Right lobe of liver (tissue), 4 donors: ENCODE measurements at regions not wholly inside any gene's neighbourhood (a gene's known extent, or its start where the extent isn't known, plus 50 kb on each side); places are given as distances from the start of the nearest gene placed in this dataset.

Source experiments
- POLR2A ChIP-seq: fragments of 450-650 bp; IDR thresholded peaks from one replicate; pipeline ENCODE4 v1.6.1; 2017; ENCODE audit warnings: antibody characterized with exemption, mild to moderate bottlenecking
- TF ChIP-seq, protein P1 (sequence below), 4 donors: fragments of 200-600 bp in 3 of 4; fragments of 450-650 bp in 1 of 4; IDR thresholded peaks; one replicate each; pipeline versions ENCODE4 v1.5.1 to v1.8.0; 2016 to 2022; ENCODE audit warnings: antibody characterized with exemption in 4 of 4, mild to moderate bottlenecking in 2 of 4
- donor health status: DM: no; HTN: no; CAD: no.
- donor health status: DM: no; HTN: no; CAD: no.
- donor health status: DM: no; HTN: yes; CAD: no.

DNA sequence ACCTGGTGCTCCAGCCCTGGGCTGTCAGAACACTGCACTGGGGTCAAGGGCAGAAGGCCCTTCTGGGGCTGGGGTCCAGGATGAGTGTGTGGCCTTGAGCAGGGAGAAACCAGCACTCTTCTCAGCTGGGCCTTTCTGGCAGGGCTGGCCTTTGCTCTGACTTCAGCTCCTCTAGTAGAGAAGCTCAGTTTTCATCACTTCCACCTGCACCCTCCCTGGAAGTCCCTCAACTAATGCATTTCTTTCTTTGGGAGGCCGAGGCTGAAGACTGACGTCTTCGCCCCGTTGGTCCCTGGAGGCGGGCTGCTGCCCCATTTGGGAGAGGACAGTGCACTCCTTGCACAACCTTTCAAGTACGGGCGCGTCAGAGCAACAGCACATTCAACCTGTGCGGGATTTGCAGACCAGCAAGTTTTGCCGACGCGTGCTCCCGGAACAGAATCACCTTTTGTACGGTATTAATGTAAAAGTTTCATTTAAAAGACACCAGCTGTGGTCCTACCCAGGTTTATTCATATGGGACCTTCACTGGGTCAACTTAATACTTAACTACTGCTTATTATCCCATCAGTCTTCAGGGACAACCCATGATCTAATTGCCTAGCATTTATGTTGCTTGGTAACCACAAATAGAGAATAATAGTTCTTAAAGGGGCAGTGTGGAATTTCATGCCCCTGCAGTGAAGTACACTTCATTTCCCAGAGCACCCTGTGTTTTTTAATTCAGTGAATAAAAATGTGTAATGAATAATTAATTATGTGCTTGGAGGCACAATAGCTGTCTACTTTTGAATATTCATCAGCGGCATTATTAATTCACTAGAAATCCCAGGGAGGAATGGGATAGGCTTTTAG lies 134.8 kb upstream of the VRK1 start:
- no peak for TF ChIP-seq POLR2A
- TF ChIP-seq, protein P1, sequence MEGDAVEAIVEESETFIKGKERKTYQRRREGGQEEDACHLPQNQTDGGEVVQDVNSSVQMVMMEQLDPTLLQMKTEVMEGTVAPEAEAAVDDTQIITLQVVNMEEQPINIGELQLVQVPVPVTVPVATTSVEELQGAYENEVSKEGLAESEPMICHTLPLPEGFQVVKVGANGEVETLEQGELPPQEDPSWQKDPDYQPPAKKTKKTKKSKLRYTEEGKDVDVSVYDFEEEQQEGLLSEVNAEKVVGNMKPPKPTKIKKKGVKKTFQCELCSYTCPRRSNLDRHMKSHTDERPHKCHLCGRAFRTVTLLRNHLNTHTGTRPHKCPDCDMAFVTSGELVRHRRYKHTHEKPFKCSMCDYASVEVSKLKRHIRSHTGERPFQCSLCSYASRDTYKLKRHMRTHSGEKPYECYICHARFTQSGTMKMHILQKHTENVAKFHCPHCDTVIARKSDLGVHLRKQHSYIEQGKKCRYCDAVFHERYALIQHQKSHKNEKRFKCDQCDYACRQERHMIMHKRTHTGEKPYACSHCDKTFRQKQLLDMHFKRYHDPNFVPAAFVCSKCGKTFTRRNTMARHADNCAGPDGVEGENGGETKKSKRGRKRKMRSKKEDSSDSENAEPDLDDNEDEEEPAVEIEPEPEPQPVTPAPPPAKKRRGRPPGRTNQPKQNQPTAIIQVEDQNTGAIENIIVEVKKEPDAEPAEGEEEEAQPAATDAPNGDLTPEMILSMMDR (IDR thresholded peaks at IDR 0.05): no peak
